HG03439 (cell line): ENCODE measurements at regions not wholly inside any gene's neighbourhood (a gene's known extent, or its start where the extent isn't known, plus 50 kb on each side); places are given as distances from the start of the nearest gene placed in this dataset.

Experiments used
- ATAC-seq: cut with Tn5 transposase; IDR thresholded peaks from one replicate; pipeline ENCODE4 v1.9.1; 2021; ENCODE audit warnings: mild to moderate bottlenecking, moderate library complexity; ENCODE audit not compliant: unreplicated experiment

DNA sequence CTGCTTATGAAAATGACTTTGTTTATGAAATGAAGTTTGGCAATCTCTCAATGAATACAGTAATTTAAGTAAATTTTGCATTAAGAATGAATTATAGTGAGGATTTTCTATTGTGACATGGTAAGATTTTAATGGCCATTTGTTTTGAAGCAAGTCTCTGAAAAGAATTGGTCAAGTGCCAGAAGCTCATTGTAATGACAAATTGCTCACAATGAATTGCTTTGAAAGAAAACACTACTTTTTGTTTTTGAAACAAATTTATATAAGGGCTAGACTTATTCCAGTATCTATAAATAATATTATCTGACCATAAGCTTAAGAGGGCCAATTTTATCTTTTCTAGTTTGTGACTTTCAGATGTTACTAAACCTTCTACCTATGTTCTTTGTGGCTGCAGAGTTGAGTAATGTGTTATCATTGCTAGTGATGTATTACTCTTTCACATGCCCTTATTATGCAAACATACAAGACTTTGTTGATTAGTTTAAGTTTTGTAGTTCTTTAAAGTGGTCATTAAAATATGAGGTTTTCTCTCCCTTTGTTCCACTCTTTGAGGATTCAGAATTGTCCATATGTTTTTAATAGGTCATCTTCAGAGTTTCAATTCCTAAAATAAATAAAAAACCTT is 93.0 kb upstream of the ZNF608 start:
- ATAC-seq = no peak

DNA sequence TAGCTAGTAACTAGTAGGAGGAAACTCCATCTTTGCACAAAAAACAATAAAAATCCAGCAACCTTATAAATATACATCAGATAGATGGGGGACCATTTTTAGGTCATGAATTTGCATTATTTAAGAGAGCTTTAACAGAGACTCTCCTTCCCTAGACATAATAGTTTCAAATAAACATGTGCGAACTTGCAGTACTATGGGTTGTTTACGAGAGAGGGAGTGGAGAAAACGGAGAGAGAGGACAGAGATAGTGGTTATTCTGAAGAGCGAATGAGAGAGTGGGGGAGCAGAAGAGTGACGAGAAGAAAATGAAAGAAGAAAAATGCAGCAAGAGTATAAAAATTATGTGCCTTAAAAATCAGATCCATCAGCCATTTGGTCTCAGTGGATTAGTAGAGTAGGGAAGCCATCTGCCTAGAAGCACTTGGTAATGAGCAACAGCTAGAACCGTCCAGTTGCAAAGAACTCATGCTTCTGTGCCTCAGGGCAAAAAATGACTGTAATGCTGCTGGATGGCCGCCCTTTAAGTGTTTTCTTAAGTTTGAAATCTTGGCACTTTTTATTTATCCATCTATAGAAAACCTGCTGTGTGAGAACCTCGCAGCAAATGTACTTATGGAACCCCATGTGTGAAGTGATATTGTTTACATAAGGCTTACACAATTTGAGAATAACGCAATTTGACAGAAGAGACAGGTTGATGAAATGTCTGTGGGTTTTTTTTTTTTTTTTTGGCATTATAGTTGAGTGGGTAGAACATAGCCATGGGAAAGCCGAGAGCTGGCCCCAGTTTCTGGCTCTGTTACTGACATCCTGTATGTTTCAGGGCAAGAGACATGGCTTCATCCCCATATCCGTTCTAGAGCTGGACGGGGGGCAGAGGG is 95.6 kb upstream of the ZNF608 start:
- no peak for ATAC-seq

DNA sequence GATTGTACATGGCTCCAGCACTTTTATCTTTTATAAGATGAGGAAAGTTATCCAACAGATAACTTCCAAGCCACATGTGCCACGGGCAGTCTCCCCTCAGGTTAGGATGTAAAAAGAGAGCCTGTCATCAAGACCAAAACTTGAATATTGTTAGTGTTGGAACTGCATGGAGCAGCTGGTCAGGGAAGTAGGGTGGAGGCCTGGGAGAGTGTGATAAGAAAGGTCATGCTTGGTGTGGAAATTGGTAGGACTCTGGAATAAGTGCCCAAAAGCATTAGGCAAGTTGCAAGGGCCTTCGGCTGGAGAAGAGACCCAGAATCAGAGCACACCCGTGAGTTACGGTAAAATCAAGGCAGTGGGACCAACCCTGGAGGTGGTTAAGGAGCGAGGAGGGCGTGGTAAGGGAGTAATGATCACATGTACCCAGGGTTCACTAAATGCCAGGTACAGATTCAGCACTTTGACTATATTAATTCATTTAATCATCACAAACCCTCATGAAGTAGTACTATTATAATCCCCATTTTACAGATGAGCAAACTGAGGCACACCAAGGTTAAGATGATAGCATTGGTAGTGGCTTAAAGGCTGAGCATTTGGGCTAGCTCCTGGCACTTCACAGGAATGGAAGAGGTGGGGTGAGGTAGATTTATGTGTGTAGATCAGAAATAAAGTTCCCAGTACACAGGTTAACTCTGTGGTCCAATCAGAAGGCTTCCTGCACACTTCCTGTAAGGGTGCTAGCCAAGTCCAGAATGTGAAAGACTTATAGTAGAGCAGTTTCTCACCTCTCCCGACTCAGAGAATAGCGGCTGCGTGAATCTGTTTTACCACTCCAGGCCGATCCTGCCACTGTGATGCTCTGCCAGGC is 96.5 kb upstream of the ZNF608 start:
- ATAC-seq = no peak

DNA sequence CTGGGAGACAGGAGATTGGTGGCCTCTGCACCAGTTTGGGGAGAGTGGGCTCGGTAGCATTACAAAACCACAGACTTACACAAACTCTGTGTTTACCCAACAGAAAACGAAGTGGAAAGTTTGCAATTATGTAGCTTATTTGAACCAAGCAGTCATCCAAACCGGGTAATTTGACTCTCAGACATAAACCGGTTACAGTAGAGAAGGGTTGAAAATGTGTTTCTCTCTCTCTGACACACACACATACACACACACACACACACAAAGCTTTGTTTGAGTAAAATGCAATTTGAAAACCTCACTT is 97.1 kb upstream of the ZNF608 start:
- ATAC-seq = no peak

DNA sequence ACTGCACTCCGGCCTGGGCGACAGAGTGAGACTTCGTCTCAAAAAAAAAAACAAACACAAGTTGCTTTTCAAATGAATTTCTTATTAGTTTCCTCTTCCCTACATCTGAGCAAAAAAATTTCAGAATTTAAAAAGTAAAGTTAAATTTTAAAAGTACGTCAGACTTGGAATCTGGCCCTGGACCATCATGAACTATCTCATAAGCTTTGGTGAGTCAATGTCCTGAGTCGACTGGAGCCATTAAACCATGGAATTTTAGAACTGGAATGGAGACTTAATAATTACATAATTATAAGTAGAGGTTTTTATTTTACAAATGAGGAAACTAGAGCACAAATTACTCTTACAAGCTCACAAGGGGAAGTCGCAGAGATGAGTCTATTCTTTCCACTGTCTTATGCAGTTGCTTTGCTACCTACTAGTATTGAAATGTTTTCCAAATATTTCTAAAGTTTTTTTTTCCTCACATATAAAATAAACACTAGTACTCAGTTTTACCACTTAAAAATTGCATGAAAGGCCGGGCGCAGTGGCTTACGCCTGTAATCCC is 98.0 kb upstream of the ZNF608 start:
- no peak for ATAC-seq

DNA sequence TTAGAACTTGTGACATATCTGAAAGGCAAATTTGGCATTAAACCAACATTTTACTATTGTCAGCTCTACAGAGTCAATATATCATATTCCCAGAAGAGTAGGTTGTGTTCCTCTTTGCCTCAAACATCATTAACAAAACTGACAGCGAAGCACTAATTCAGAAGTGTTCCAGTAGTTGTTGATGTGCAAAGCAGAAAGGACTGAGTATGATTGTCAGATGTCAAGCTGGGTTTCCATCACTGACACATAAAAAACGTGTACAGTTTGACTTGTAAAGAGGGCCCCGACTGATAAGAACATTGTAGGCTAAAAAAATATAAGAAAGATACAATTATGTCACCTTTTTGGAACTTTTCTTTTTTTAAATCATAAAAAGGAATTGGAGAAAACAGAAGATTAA is 101.5 kb upstream of the ZNF608 start:
- ATAC-seq = no peak

DNA sequence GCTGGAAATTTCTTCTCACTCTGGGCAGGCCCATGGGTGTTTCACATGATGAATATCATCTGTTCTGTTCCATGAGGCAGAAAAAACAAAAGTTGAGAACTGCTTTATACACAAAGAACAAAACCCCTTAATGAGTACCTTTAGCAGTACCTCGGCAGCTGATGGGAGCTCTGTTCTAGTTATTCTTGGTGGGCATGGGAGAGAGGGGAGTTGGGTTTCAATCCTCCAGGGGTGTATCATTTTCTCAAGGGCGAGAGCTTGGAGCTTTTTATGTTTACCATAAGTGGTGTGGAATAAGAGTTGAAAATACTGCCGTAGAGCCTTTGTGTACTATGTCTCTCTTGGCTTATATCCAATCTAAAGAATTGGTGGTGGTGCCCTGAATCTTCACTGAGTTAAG is 103.3 kb upstream of the ZNF608 start:
- ATAC-seq = no peak

DNA sequence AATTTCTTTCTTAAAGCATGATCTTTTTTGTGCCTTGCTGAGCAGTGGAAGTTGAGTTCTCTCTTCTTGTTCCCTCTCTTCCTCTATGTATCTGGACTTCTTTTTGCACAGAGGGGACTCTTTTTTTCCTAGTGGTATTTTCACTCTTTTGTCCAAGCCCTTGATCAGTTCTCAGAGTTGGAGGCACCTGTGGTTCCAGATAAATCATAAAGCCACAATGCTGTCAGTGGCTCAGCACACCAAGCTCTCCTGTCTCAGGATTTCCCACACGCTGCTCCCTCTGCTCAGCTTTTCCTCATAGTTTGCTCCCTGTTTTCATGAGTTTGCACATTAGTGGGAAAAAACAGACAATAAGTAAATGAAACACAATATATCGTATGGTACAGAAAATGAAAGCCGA is 110.3 kb upstream of the ZNF608 start:
- ATAC-seq = no peak

DNA sequence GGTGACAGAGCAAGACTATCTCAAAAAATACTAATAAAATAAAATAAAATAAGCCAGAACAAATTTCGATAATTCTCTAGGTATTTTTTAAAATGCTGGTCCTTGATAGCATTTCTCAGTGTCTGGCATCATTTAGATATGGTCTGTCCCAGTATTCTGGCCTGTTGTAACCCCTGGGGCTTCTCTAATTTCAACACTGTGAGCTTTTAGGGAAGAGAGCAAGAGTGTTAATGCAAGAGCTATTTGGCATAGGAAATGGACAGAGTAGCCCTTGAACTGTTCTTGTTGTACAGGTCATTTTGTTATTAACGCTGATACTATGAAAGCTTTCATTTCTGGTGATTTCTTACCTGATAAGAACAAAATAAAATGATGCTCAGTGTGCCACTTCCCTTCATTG is 112.2 kb upstream of the ZNF608 start:
- ATAC-seq = no peak

DNA sequence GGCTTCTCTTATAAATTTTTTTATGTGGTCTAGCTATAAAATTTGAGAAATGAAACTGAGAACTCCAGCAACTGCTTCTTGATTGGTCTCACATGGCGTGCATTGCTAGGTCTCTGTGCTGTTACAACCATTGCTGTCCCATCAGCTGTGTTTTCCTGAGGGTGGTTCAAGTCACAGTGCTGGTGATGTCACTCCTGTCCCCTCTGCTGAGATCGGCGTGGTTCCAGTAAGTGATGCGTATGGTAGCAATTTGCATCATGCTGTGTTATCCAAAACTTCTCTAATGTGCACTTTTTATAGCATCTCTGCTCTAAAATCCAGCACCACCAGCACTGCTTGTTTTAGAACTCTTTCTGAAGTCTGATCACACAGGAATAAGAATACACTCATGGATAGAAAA is 112.6 kb upstream of the ZNF608 start:
- peak; percentile 67 for ATAC-seq

DNA sequence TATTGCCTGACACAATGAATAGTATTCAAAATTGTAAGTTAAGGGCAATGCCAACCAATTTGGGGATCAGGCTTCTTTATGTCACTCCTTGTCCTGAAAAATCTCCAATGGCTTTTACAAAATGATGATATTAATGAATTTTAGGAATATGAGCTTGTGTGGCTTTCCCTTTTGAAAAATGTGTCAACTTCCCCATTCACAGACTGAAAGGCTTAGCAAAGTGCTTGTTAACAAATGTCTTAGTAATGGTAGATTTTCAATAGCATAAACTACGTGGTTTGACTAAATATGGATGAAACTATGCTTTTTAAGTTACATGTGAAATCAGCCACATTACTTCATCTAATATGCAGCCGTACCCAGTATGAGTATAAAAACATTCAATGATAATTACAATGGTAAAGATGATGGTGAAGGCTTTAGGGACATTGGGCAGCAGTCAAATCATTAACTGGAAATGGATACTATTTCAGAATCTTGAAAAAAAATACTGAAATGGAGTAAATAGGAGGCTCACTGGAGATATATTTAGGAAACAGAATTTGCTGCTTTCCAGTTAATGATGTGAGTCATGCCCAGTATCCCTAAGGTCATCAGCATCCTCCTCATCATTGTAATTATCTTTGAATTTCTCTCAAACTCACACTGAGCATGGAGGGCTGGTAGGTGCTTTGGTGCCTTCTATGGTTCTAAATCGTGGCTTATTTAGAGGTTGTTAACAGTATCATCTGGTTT is 113.3 kb upstream of the ZNF608 start:
- ATAC-seq = no peak

DNA sequence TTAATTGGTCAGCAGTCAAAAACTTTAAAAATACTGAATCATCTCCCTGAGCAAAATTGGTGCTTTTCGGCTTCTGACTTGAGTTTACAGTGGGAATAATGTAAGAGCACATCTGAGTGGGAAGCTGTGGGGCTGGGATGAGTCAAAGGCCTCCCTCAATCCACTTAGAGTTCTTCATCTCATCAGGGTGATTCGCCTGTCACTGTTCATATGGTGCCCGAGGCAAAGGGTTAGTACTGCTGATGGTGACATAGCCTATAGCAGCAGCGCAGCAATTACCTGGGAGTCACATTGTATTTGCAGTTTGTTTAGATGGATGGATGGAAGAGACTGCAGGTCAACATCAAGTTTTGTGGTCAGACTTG is 113.8 kb upstream of the ZNF608 start:
- no peak for ATAC-seq

DNA sequence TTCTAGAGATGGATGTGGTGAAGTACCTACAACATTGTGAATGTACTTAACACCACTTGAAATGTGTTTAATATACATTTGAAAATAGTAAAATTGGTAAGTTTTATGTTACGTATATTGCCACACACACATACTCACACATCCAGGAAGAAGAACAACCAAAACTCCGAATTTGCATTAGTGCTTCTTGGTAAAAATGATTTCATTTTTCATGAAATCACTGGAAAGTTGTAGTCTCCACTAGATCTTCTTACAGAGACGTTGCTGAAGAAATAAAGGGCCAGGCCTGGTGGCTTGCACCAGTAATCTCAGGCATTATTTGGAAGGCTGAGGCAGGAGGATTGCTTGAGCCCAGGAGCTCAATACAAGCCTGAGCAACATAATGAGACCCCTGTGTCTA is 118.6 kb upstream of the ZNF608 start:
- no peak for ATAC-seq

DNA sequence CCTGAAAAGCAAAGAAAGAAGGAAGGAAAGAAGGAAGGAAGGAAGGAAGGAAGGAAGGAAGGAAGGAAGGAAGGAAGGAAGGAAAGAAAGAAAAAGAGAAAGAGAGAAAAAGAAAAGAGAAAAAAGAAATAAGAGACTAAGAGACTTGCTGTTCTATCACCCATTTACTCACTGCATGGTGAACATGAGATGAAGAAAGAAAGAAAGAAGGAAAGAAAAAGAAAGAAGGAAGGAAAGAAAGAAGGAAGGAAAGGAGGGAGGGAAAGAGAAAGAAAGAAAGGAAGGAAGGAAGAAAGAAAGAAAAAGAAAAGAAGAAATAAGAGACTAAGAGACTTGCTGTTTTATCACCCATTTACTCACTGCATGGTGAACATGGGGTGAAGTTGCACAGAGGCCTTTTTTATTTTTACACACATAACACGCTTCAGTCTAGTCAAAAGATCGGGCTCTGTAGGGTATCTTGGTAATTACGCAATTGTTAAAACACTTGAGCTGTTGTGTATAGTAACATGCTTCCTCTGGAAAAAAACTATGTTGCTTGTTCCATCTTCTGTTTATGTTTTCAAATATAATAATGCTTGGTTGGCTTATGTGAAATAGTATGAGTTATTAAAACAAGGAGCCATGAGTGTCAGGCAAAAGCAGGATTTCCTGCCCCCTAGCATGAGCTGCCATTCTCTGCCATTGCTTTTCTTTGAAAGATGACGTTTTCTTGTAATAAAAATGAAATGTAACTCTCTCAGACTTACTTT is 119.3 kb upstream of the ZNF608 start:
- no peak for ATAC-seq

DNA sequence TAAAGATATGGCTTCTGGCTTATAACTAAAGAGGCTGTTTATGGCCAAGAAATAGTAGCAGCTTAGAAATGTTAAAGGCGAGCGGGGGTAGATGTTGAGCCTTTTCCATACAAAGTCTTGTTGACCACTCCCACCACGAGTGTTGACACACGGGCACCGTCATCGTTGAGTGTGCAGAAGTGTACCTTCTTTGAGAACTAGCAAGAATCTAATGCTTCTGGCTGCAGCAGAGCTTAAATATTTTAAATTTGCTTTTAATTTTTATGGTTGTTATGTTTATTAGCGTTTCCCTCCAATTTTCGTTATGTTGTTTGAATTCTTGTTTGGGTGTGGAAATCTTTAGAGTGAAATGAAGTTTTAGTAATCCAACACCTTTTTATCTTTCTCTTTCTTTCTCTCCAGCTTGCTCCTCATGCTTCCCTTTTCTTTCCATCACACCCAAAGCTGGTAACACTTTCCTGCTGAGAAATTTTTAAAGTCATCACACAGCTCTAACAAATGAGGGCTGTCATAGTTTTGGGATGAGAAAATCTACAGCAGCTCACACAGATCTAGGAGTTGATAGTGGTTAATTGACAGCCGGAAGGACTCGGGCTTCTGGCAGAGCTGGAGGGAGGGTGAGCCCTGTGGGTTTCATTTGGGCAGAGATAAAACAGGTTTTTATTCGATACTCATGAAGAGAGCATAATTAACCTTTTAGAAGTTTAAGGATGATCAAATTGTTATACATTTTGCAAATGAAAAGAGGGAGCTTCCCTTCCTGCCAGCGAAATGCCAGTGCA is 120.1 kb upstream of the ZNF608 start:
- no peak for ATAC-seq

DNA sequence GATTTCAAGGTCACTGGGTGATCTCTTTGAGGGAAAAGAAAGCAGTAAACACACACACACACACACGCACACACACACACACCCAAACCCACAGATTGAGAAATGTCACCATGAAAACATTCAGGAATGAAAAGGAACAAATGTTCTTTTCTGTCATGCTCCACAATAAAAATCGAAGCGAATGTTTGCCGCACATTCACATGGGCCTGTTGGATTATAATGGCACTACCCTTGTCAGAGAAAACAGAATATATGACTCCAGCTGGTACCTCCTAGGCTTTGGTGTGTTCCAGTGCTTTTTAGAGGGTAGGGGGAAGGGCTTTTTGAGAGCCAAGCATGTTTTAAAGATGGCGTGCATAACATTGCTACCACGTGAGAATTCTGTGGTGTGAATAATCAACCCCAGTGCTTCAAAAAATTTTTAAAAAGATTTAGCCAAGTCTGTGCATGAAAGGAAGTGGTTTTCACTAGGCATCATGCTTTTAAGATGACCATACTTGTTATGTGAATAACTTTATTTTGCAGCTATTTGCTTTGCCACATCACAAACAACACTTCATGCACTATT is 120.8 kb upstream of the ZNF608 start:
- no peak for ATAC-seq

DNA sequence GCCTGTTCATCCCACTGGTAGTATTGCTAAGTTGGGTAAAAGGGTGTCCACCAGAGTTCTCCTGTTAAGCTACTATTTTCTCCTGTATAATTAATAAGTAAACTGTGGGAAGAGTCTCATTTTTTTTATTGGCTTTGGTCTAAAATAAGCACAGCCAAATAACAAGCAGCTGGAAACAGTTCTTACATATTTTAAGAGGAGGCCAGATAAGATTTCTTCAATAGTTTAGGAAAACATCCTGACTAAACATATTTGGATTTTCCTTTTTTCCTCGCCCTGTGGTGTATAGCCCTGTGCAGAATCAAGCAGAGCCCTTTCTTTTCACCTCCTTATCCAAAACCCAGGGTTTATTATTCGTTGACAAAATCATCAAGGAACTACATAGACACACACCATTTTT is 122.2 kb upstream of the ZNF608 start:
- ATAC-seq = no peak

DNA sequence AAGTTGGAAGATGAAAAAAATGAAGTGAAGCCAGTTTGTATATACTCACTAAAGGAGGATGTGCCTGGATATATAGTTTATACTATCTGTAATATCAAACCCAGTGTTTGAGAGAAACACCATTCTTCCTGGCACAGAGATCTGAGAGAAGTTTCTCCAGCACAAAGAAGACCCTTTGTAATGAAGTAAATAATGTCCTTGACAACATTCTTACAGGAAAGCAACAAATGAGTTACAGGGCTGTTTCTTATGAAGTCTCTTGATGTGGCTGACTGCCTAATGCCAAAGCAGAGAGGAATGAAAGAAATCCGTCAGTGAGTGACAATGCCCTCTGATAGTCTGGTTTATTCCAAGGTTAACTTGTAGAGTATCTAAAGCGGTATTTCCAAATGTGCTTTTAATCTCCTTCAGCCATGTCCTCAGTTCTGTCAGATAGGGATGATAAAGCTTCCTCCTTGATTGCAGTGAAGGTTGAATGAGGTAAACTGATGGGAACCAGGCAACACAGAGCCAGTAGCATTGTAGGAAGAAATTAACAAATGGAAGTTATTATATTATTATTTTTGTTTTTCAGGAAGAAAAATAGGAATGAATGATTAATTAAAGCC is 123.1 kb upstream of the ZNF608 start:
- ATAC-seq = no peak

DNA sequence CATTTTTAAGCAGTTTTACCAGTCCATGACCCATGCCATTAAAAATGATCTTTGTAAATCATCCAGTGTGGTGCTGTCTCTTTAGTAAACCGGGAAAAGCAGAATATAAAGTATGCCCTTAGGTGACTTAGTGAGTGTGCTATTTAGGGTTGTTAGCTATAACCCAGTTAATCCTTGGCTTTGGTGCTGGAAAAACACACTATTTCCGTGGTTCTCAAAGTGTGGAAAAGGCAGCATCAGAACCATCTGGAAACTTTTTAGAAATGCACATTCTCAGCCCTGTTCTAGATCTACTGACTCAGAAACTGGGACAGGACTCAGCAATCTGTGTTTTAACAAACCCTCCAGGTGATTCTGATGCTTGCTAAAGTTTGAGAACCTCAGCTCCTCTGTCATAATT is 123.6 kb upstream of the ZNF608 start:
- no peak for ATAC-seq
